Smooth muscle cell (in vitro differentiated cells): ENCODE measurements at regions not wholly inside any gene's neighbourhood (a gene's known extent, or its start where the extent isn't known, plus 50 kb on each side); places are given as distances from the start of the nearest gene placed in this dataset.

Experiments
- DNase-seq: peaks from one replicate; lab custom pipeline; 2025; ENCODE audit not compliant: unreplicated experiment; lab: John Stamatoyannopoulos, UW
- H2AFZ ChIP-seq: fragments of 200-600 bp; sonication (generic); 2 replicates; pipeline ENCODE4 v1.6.0; 2016; ENCODE audit warnings: antibody characterized with exemption, low read depth, mild to moderate bottlenecking
- H3F3A ChIP-seq: fragments of 200-600 bp; sonication (generic); 2 replicates; pipeline ENCODE4 v1.6.0; 2017; ENCODE audit warnings: antibody characterized with exemption, low read depth
- H3K27ac ChIP-seq: fragments of 200-600 bp; sonication (generic); 2 replicates; pipeline ENCODE4 v1.5.1; 2016; ENCODE audit warnings: low read depth, mild to moderate bottlenecking
- H3K27me3 ChIP-seq: fragments of 200-600 bp; sonication (generic); 2 replicates; pipeline ENCODE4 v1.6.1; 2016; ENCODE audit warnings: low read depth, mild to moderate bottlenecking
- H3K36me3 ChIP-seq: fragments of 200-600 bp; sonication (generic); 2 replicates; pipeline ENCODE4 v1.5.1; 2016; ENCODE audit warnings: low read depth
- H3K4me1 ChIP-seq: fragments of 200-600 bp; sonication (generic); 2 replicates; pipeline ENCODE4 v1.5.1; 2016; ENCODE audit warnings: low read depth
- H3K4me2 ChIP-seq: fragments of 200-600 bp; sonication (generic); 2 replicates; pipeline ENCODE4 v1.6.0; 2016; ENCODE audit warnings: mild to moderate bottlenecking
- H3K4me3 ChIP-seq: fragments of 200-600 bp; sonication (generic); 2 replicates; pipeline ENCODE4 v1.5.1; 2016; ENCODE audit warnings: mild to moderate bottlenecking
- H3K79me2 ChIP-seq: fragments of 200-600 bp; sonication (generic); 2 replicates; pipeline ENCODE4 v1.6.0; 2016; ENCODE audit warnings: low read depth, mild to moderate bottlenecking
- H3K9ac ChIP-seq: fragments of 200-600 bp; sonication (generic); 2 replicates; pipeline ENCODE4 v1.6.0; 2016; ENCODE audit warnings: low read depth
- H3K9me3 ChIP-seq: fragments of 200-600 bp; sonication (generic); replicated peaks from 2 replicates; pipeline ENCODE4 v1.5.1; 2016; ENCODE audit warnings: low read depth
- H4K20me1 ChIP-seq: fragments of 200-600 bp; sonication (generic); 2 replicates; pipeline ENCODE4 v1.6.0; 2016; ENCODE audit warnings: low read depth
- WGBS: methylation state at CpG from one replicate; pipeline ENCODE4 v1.1.7; 2016; ENCODE audit warnings: low lambda C conversion rate; 5-methylcytosine and 5-hydroxymethylcytosine counted together
- TF ChIP-seq, protein P1 (sequence below): fragments of 200-600 bp; sonication (generic); IDR thresholded peaks from 2 replicates; pipeline ENCODE4 v1.5.1; 2017; ENCODE audit warnings: borderline replicate concordance, mild to moderate bottlenecking, antibody characterized with exemption; ENCODE audit not compliant: insufficient read depth, poor library complexity, severe bottlenecking

- no peaks in the 10 kb centered on the region for H3K9me3 ChIP-seq
- H2AFZ ChIP-seq = no peak overlapping the region
- H3K9ac ChIP-seq = no peak overlapping the region
- H3K27me3 ChIP-seq = no peaks in the 10 kb centered on the region
- WGBS = 92% methylated on average over 29 of the region's 29 CpGs
- DNase-seq = no peak
- no peak overlapping the region for H3K4me3 ChIP-seq
- no peaks in the 10 kb centered on the region for H3K79me2 ChIP-seq
- H3K4me1 ChIP-seq = no peaks in the 10 kb centered on the region
- no peak overlapping the region for H3K4me2 ChIP-seq
- H3F3A ChIP-seq = no peaks in the 10 kb centered on the region
- no peaks in the 10 kb centered on the region for H3K36me3 ChIP-seq
- TF ChIP-seq, protein P1, sequence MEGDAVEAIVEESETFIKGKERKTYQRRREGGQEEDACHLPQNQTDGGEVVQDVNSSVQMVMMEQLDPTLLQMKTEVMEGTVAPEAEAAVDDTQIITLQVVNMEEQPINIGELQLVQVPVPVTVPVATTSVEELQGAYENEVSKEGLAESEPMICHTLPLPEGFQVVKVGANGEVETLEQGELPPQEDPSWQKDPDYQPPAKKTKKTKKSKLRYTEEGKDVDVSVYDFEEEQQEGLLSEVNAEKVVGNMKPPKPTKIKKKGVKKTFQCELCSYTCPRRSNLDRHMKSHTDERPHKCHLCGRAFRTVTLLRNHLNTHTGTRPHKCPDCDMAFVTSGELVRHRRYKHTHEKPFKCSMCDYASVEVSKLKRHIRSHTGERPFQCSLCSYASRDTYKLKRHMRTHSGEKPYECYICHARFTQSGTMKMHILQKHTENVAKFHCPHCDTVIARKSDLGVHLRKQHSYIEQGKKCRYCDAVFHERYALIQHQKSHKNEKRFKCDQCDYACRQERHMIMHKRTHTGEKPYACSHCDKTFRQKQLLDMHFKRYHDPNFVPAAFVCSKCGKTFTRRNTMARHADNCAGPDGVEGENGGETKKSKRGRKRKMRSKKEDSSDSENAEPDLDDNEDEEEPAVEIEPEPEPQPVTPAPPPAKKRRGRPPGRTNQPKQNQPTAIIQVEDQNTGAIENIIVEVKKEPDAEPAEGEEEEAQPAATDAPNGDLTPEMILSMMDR = no peak
- no peak overlapping the region for H3K27ac ChIP-seq
- H4K20me1 ChIP-seq = no peaks in the 10 kb centered on the region
Measured at GRCh38 chr7:1296356-1296981, 63.8 kb downstream of the UNCX start.

- no peaks in the 10 kb centered on the region for H3K27me3 ChIP-seq
- no peaks in the 10 kb centered on the region for H3K4me1 ChIP-seq
- H3K4me3 ChIP-seq = no peak overlapping the region
- H4K20me1 ChIP-seq = no peaks in the 10 kb centered on the region
- DNase-seq = no peak
- 89% methylated on average over 41 of the region's 44 CpGs for WGBS
- H3K79me2 ChIP-seq = no peaks in the 10 kb centered on the region
- H3F3A ChIP-seq = no peaks in the 10 kb centered on the region
- no peak overlapping the region for H3K9ac ChIP-seq
- TF ChIP-seq, protein P1 = no peak
- H3K27ac ChIP-seq = no peak overlapping the region
- H2AFZ ChIP-seq = no peak overlapping the region
- H3K9me3 ChIP-seq = no peaks in the 10 kb centered on the region
- H3K4me2 ChIP-seq = no peak overlapping the region
- H3K36me3 ChIP-seq = no peaks in the 10 kb centered on the region
Measured at GRCh38 chr7:1297017-1297960, 64.6 kb downstream of the UNCX start.

DNA sequence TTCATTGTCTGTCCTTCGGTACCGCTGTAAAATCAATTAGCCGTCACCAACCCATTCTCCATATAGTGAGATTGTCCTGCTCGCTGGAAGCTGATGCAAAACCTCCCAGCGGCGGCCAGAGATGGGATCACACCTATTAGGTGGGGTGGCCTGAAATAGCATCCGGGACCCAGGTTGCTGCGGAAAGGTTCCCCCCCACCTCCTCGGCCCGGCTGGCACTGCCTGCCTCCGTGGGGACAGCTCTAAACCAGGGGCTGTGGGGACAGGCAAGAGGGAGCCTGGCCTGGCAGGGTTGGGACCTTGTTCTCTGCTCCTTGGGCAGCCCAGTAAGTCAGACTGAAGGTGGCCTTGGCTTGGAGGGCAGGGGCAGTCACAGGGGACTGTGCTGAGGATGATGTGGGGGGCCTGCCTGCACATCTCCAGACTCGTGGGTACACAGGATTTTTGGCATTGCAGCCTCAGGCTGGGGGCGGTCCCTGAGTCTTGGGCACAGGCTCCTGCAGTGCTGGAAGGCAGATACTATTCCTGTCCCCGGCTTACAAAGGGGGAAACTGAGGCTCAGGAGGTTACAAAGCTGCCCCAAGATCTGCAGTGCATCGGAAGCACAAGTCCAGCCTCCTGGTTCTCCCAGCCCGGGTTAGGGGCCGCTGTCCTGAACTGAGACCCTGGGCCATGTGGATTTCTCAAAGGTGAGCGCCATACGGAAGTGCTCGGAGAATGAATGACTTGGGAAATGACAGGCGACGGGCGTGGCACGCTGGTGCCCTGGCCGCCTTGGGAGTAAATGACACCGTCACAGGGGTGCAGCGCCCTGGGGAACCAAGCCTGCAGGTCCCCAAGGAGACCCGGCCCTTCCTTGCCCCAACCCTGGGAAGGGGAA, 65.6 kb downstream of the UNCX start:
- Histone ChIP-seq H3K27ac (no peak overlapping the region), H4K20me1 (no peaks in the 10 kb centered on the region), H3K4me1 (no peaks in the 10 kb centered on the region), H3K36me3 (no peaks in the 10 kb centered on the region), H3F3A (no peaks in the 10 kb centered on the region), H2AFZ (no peak overlapping the region), H3K4me2 (no peak overlapping the region), H3K9me3 (no peaks in the 10 kb centered on the region), H3K4me3 (no peak overlapping the region), H3K79me2 (no peaks in the 10 kb centered on the region), H3K27me3 (no peaks in the 10 kb centered on the region), H3K9ac (no peak overlapping the region)
- 87% methylated on average over 28 of the region's 28 CpGs for WGBS
- TF ChIP-seq, protein P1 = no peak
- no peak for DNase-seq
